HCT116 (cell line): ENCODE measurements at regions not wholly inside any gene's neighbourhood (a gene's known extent, or its start where the extent isn't known, plus 50 kb on each side); places are given as distances from the start of the nearest gene placed in this dataset.

ENCODE experiments used
- CEBPB ChIP-seq: IDR thresholded peaks from 2 replicates; pipeline ENCODE4 v1.6.1; 2012; ENCODE audit warnings: low read depth
- EGR1 ChIP-seq: IDR thresholded peaks from 2 replicates; pipeline ENCODE4 v1.6.1; 2012; ENCODE audit warnings: low read depth
- EZH2 ChIP-seq: fragments of 200-600 bp; sonication (generic); IDR thresholded peaks from 2 replicates; pipeline ENCODE4 v1.6.1; 2017; ENCODE audit warnings: antibody characterized with exemption, mixed run types
- EZH2phosphoT487 ChIP-seq: fragments of 200-600 bp; IDR thresholded peaks from 2 replicates; pipeline ENCODE4 v1.6.1; 2018; ENCODE audit warnings: antibody characterized with exemption, borderline replicate concordance
- JUND ChIP-seq: IDR thresholded peaks from 2 replicates; pipeline ENCODE4 v1.6.1; 2012
- POLR2A ChIP-seq: IDR thresholded peaks from 2 replicates; pipeline ENCODE4 v1.7.0; 2011; ENCODE audit warnings: borderline replicate concordance; ENCODE audit not compliant: insufficient read depth, insufficient read length; ENCODE audit errors: extremely low read depth
- POLR2AphosphoS5 ChIP-seq: IDR thresholded peaks from 2 replicates; pipeline ENCODE4 v1.6.1; 2011; ENCODE audit warnings: mild to moderate bottlenecking, low read depth, low read length, moderate library complexity
- RAD21 ChIP-seq: IDR thresholded peaks from 2 replicates; pipeline ENCODE4 v1.6.1; 2012; ENCODE audit warnings: low read depth, mild to moderate bottlenecking
- SIN3A ChIP-seq: IDR thresholded peaks from 2 replicates; pipeline ENCODE4 v1.6.1; 2012; ENCODE audit warnings: low read depth
- SP1 ChIP-seq: IDR thresholded peaks from 2 replicates; pipeline ENCODE4 v1.6.1; 2012; ENCODE audit warnings: low read depth
- ZNF274 ChIP-seq: fragments of 200-500 bp; sonication (Bioruptor generic); IDR thresholded peaks from 2 replicates; pipeline ENCODE4 v1.6.1; 2014; ENCODE audit warnings: mild to moderate bottlenecking, low read depth, low read length, inconsistent platforms
- TF ChIP-seq, protein P1 (sequence below), 3 experiments: fragments of 200-600 bp in 1 of 3; sonication (generic) in 1 of 3; IDR thresholded peaks in 2 of 3; conservative IDR thresholded peaks in 1 of 3; 2 replicates each; pipeline ENCODE4 v1.5.1; 2012 to 2017; ENCODE audit warnings: low read depth in 2 of 3, low read length in 2 of 3, antibody characterized with exemption in 1 of 3, borderline replicate concordance in 1 of 3, control low read depth in 1 of 3, mild to moderate bottlenecking in 1 of 3, mixed read lengths in 1 of 3, mixed run types in 1 of 3, moderate library complexity in 1 of 3; ENCODE audit not compliant: insufficient read depth in 1 of 3
- TF ChIP-seq, protein P2 (sequence below): IDR thresholded peaks from 2 replicates; pipeline ENCODE4 v1.6.1; 2012; ENCODE audit warnings: low read depth
- TF ChIP-seq, protein P3 (sequence below): IDR thresholded peaks from 2 replicates; pipeline ENCODE4 v1.6.1; 2012

DNA sequence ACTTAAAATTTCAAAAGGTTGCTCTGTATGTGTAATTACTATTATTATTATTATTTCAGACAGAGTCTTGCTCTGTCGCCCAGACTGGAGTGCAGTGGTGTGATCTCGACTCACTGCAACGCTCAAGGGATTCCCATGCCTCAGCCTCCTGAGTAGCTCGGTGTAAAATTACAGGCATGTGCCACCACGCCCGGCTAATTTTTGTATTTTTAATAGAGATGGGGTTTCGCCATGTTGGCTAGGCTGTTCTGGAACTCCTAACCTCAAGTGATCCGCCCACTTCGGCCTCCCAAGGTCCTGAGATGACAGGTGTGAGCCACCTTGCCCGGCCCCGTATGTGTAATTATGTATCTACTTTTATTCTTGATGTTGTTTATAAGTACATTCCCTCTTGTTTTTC lies 65.3 kb upstream of the ZNF217 start:
- TF ChIP-seq, protein P1, sequence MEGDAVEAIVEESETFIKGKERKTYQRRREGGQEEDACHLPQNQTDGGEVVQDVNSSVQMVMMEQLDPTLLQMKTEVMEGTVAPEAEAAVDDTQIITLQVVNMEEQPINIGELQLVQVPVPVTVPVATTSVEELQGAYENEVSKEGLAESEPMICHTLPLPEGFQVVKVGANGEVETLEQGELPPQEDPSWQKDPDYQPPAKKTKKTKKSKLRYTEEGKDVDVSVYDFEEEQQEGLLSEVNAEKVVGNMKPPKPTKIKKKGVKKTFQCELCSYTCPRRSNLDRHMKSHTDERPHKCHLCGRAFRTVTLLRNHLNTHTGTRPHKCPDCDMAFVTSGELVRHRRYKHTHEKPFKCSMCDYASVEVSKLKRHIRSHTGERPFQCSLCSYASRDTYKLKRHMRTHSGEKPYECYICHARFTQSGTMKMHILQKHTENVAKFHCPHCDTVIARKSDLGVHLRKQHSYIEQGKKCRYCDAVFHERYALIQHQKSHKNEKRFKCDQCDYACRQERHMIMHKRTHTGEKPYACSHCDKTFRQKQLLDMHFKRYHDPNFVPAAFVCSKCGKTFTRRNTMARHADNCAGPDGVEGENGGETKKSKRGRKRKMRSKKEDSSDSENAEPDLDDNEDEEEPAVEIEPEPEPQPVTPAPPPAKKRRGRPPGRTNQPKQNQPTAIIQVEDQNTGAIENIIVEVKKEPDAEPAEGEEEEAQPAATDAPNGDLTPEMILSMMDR (IDR thresholded peaks at IDR 0.05 in 2 of 3, conservative IDR thresholded peaks at IDR 0.05 in 1 of 3; ENCODE audit: borderline replicate concordance in 1 of 3, insufficient read depth in 1 of 3, low read depth in 2 of 3, low read length in 2 of 3), result no peak
- no peak for TF ChIP-seq CEBPB
- TF ChIP-seq JUND, result no peak
- no peak for TF ChIP-seq POLR2A
- no peak for TF ChIP-seq EZH2
- no peak for TF ChIP-seq POLR2AphosphoS5
- TF ChIP-seq EGR1, result no peak
- TF ChIP-seq RAD21, result no peak
- no peak for TF ChIP-seq SIN3A
- TF ChIP-seq, protein P2, sequence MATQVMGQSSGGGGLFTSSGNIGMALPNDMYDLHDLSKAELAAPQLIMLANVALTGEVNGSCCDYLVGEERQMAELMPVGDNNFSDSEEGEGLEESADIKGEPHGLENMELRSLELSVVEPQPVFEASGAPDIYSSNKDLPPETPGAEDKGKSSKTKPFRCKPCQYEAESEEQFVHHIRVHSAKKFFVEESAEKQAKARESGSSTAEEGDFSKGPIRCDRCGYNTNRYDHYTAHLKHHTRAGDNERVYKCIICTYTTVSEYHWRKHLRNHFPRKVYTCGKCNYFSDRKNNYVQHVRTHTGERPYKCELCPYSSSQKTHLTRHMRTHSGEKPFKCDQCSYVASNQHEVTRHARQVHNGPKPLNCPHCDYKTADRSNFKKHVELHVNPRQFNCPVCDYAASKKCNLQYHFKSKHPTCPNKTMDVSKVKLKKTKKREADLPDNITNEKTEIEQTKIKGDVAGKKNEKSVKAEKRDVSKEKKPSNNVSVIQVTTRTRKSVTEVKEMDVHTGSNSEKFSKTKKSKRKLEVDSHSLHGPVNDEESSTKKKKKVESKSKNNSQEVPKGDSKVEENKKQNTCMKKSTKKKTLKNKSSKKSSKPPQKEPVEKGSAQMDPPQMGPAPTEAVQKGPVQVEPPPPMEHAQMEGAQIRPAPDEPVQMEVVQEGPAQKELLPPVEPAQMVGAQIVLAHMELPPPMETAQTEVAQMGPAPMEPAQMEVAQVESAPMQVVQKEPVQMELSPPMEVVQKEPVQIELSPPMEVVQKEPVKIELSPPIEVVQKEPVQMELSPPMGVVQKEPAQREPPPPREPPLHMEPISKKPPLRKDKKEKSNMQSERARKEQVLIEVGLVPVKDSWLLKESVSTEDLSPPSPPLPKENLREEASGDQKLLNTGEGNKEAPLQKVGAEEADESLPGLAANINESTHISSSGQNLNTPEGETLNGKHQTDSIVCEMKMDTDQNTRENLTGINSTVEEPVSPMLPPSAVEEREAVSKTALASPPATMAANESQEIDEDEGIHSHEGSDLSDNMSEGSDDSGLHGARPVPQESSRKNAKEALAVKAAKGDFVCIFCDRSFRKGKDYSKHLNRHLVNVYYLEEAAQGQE, result no peak
- no peak for TF ChIP-seq ZNF274
- no peak for TF ChIP-seq SP1
- TF ChIP-seq EZH2phosphoT487, result no peak
- TF ChIP-seq, protein P3, sequence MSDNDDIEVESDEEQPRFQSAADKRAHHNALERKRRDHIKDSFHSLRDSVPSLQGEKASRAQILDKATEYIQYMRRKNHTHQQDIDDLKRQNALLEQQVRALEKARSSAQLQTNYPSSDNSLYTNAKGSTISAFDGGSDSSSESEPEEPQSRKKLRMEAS, result no peak
